Peyer's patch (tissue), 4 donors: ENCODE measurements at regions not wholly inside any gene's neighbourhood (a gene's known extent, or its start where the extent isn't known, plus 50 kb on each side); places are given as distances from the start of the nearest gene placed in this dataset.

Experiments
- DNase-seq, 3 donors: peaks; one replicate each; pipeline ENCODE4 v3.0.0-alpha.2; 2017 to 2019
- H3K27ac ChIP-seq, 4 donors: fragments of 200-600 bp; sonication (generic); one replicate each; pipeline ENCODE4 v1.5.1; 2016 to 2019
- H3K27me3 ChIP-seq, 2 donors: fragments of 200-600 bp; sonication (generic); one replicate each; pipeline ENCODE4 v1.5.1; 2019
- H3K36me3 ChIP-seq, 3 donors: fragments of 200-600 bp; sonication (generic); one replicate each; pipeline ENCODE4 v1.5.1; 2016 to 2019
- H3K4me1 ChIP-seq, 4 donors: fragments of 200-600 bp; sonication (generic); one replicate each; pipeline ENCODE4 v1.5.1; 2016 to 2019
- H3K4me3 ChIP-seq, 4 donors: fragments of 200-600 bp; sonication (generic); 1 replicate in 3 of 4; 2 replicates in 1 of 4; pipeline ENCODE4 v1.5.1; 2016 to 2019; ENCODE audit warnings: mild to moderate bottlenecking in 1 of 4
- H3K9me3 ChIP-seq, 4 donors: fragments of 200-600 bp; sonication (generic); one replicate each; pipeline ENCODE4 v1.5.1; 2016 to 2019; ENCODE audit warnings: mild to moderate bottlenecking in 1 of 4
- CTCF ChIP-seq, 6 experiments: fragments of 450-650 bp in 4 of 6; fragments of 200-600 bp in 2 of 6; sonication (generic) in 1 of 6; IDR thresholded peaks; one replicate each; pipeline ENCODE4 v1.5.1; 2017 to 2019; ENCODE audit warnings: antibody characterized with exemption in 6 of 6, mild to moderate bottlenecking in 3 of 6, moderate library complexity in 1 of 6
- POLR2A ChIP-seq, 2 donors: fragments of 450-650 bp; IDR thresholded peaks; one replicate each; pipeline ENCODE4 v1.5.1; 2017; ENCODE audit warnings: antibody characterized with exemption in 2 of 2, mild to moderate bottlenecking in 2 of 2, moderate library complexity in 2 of 2

GRCh38 chr2:210839450-210839849, 283.1 kb downstream of the CPS1 start:
- no peaks in the 10 kb centered on the region for H3K27me3 ChIP-seq
- no peak overlapping the region for H3K27ac ChIP-seq
- no peak for TF ChIP-seq CTCF (IDR thresholded peaks at IDR 0.05)
- no peak for TF ChIP-seq POLR2A (IDR thresholded peaks at IDR 0.05)
- no peaks in the 10 kb centered on the region for H3K36me3 ChIP-seq
- no peak overlapping the region for H3K4me3 ChIP-seq
- no peaks in the 10 kb centered on the region for H3K9me3 ChIP-seq
- no peak for DNase-seq
- no peaks in the 10 kb centered on the region for H3K4me1 ChIP-seq

- no peak overlapping the region for H3K4me3 ChIP-seq
- H3K9me3 ChIP-seq = no peaks in the 10 kb centered on the region
- no peaks in the 10 kb centered on the region for H3K36me3 ChIP-seq
- DNase-seq = no peak
- H3K27me3 ChIP-seq = no peaks in the 10 kb centered on the region
- no peaks in the 10 kb centered on the region for H3K4me1 ChIP-seq
- TF ChIP-seq CTCF (IDR thresholded peaks at IDR 0.05) (no peak), POLR2A (IDR thresholded peaks at IDR 0.05) (no peak)
- H3K27ac ChIP-seq = no peak overlapping the region
Observed at GRCh38 chr2:210842896-210843295, 286.5 kb downstream of the CPS1 start.

- TF ChIP-seq CTCF (IDR thresholded peaks at IDR 0.05) = no peak
- no peak for TF ChIP-seq POLR2A (IDR thresholded peaks at IDR 0.05)
- no peak for DNase-seq
- Histone ChIP-seq H3K4me1 (no peaks in the 10 kb centered on the region), H3K36me3 (no peaks in the 10 kb centered on the region), H3K27ac (no peak overlapping the region), H3K9me3 (no peaks in the 10 kb centered on the region), H3K27me3 (no peaks in the 10 kb centered on the region), H3K4me3 (no peak overlapping the region)
Observed at GRCh38 chr2:210844016-210844415, 287.6 kb downstream of the CPS1 start.

- no peak overlapping the region for H3K4me3 ChIP-seq
- H3K27ac ChIP-seq = no peak overlapping the region
- H3K27me3 ChIP-seq = no peaks in the 10 kb centered on the region
- no peak for TF ChIP-seq POLR2A (IDR thresholded peaks at IDR 0.05)
- TF ChIP-seq CTCF (IDR thresholded peaks at IDR 0.05) = no peak
- H3K4me1 ChIP-seq = no peaks in the 10 kb centered on the region
- no peaks in the 10 kb centered on the region for H3K36me3 ChIP-seq
- H3K9me3 ChIP-seq = no peaks in the 10 kb centered on the region
- DNase-seq = no peak
Observed at GRCh38 chr2:210859314-210859713, 302.9 kb downstream of the CPS1 start.

GRCh38 chr2:210860276-210860675, 303.9 kb downstream of the CPS1 start:
- H3K4me3 ChIP-seq = no peak overlapping the region
- no peak overlapping the region for H3K27ac ChIP-seq
- no peaks in the 10 kb centered on the region for H3K36me3 ChIP-seq
- H3K4me1 ChIP-seq = no peaks in the 10 kb centered on the region
- no peaks in the 10 kb centered on the region for H3K9me3 ChIP-seq
- H3K27me3 ChIP-seq = no peaks in the 10 kb centered on the region
- DNase-seq = no peak
- TF ChIP-seq CTCF (IDR thresholded peaks at IDR 0.05) (no peak), POLR2A (IDR thresholded peaks at IDR 0.05) (no peak)

GRCh38 chr2:210861038-210861665, 304.8 kb downstream of the CPS1 start:
- Histone ChIP-seq H3K9me3 (no peaks in the 10 kb centered on the region), H3K4me1 (no peaks in the 10 kb centered on the region), H3K27me3 (no peaks in the 10 kb centered on the region), H3K36me3 (no peaks in the 10 kb centered on the region), H3K4me3 (no peak overlapping the region), H3K27ac (no peak overlapping the region)
- TF ChIP-seq CTCF (IDR thresholded peaks at IDR 0.05) = no peak
- no peak for TF ChIP-seq POLR2A (IDR thresholded peaks at IDR 0.05)
- DNase-seq = no peak
